ENCODE measurements at regions not wholly inside any gene's neighbourhood (a gene's known extent, or its start where the extent isn't known, plus 50 kb on each side); places are given as distances from the start of the nearest gene placed in this dataset.

- DNase-seq (ENCODE audit: low read depth in 3 of 3): no peak
Measured at GRCh38 chr12:24143928-24144327, 194.5 kb upstream of the SOX5 start.

- DNase-seq (ENCODE audit: low read depth in 3 of 3): no peak
Measured at GRCh38 chr12:24139035-24139434, 189.6 kb upstream of the SOX5 start.

- no peak for DNase-seq (ENCODE audit: low read depth in 3 of 3)
Measured at GRCh38 chr12:24138041-24138440, 188.6 kb upstream of the SOX5 start.

GRCh38 chr12:24135158-24135850 is 185.8 kb upstream of the SOX5 start:
- no peak for DNase-seq (ENCODE audit: low read depth in 3 of 3)

GRCh38 chr12:24134092-24134491 is 184.6 kb upstream of the SOX5 start:
- DNase-seq (ENCODE audit: low read depth in 3 of 3): no peak

GRCh38 chr12:24133384-24133783 is 183.9 kb upstream of the SOX5 start:
- DNase-seq (ENCODE audit: low read depth in 3 of 3): no peak

- DNase-seq (ENCODE audit: low read depth in 3 of 3): no peak
Measured at GRCh38 chr12:24127919-24128721, 178.7 kb upstream of the SOX5 start.

- no peak for DNase-seq (ENCODE audit: low read depth in 3 of 3)
Measured at GRCh38 chr12:24125280-24125679, 175.8 kb upstream of the SOX5 start.

GRCh38 chr12:24121911-24122310 is 172.4 kb upstream of the SOX5 start:
- DNase-seq (ENCODE audit: low read depth in 3 of 3): no peak

- DNase-seq (ENCODE audit: low read depth in 3 of 3): no peak
Measured at GRCh38 chr12:24118668-24119067, 169.2 kb upstream of the SOX5 start.

GRCh38 chr12:24116548-24116947 is 167.1 kb upstream of the SOX5 start:
- no peak for DNase-seq (ENCODE audit: low read depth in 3 of 3)

GRCh38 chr12:24113701-24114100 is 164.2 kb upstream of the SOX5 start:
- no peak for DNase-seq (ENCODE audit: low read depth in 3 of 3)

GRCh38 chr12:24111616-24112015 is 162.1 kb upstream of the SOX5 start:
- DNase-seq (ENCODE audit: low read depth in 3 of 3): no peak

GRCh38 chr12:24111086-24111485 is 161.6 kb upstream of the SOX5 start:
- DNase-seq (ENCODE audit: low read depth in 3 of 3): no peak

GRCh38 chr12:24109381-24110039 is 160.0 kb upstream of the SOX5 start:
- no peak for DNase-seq (ENCODE audit: low read depth in 3 of 3)

GRCh38 chr12:24102676-24103075 is 153.2 kb upstream of the SOX5 start:
- no peak for DNase-seq (ENCODE audit: low read depth in 3 of 3)

GRCh38 chr12:24099576-24099975 is 150.1 kb upstream of the SOX5 start:
- no peak for DNase-seq (ENCODE audit: low read depth in 3 of 3)

- DNase-seq (ENCODE audit: low read depth in 3 of 3): no peak
Measured at GRCh38 chr12:24095245-24095644, 145.8 kb upstream of the SOX5 start.

- DNase-seq (ENCODE audit: low read depth in 3 of 3): no peak
Measured at GRCh38 chr12:24089510-24089890, 140.0 kb upstream of the SOX5 start.

GRCh38 chr12:24088751-24089509 is 139.5 kb upstream of the SOX5 start:
- DNase-seq (ENCODE audit: low read depth in 3 of 3): no peak

GRCh38 chr12:24087294-24087693 is 137.8 kb upstream of the SOX5 start:
- no peak for DNase-seq (ENCODE audit: low read depth in 3 of 3)

- DNase-seq (ENCODE audit: low read depth in 3 of 3): no peak
Measured at GRCh38 chr12:24084800-24085199, 135.3 kb upstream of the SOX5 start.
